OCI-LY1 (cell line): ENCODE measurements at regions not wholly inside any gene's neighbourhood (a gene's known extent, or its start where the extent isn't known, plus 50 kb on each side); places are given as distances from the start of the nearest gene placed in this dataset.

Experiments used
- CTCF ChIP-seq: fragments of 200-600 bp; sonication (generic), shearing (Covaris generic); IDR thresholded peaks from 2 replicates; pipeline ENCODE4 v1.5.1; 2017; ENCODE audit warnings: mild to moderate bottlenecking, antibody characterized with exemption, low read length, moderate library complexity, mixed read lengths
- EZH2 ChIP-seq: fragments of 200-600 bp; sonication (generic), shearing (Covaris generic); IDR thresholded peaks from 2 replicates; pipeline ENCODE4 v1.8.0; 2017; ENCODE audit warnings: borderline replicate concordance, mixed run types, mild to moderate bottlenecking, antibody characterized with exemption, low read length, moderate library complexity, mixed read lengths

- TF ChIP-seq CTCF (no peak), EZH2 (no peak)
Observed at GRCh38 chr5:67652201-67652600, 455.6 kb upstream of the CD180 start.
